ENCODE measurements at regions not wholly inside any gene's neighbourhood (a gene's known extent, or its start where the extent isn't known, plus 50 kb on each side); places are given as distances from the start of the nearest gene placed in this dataset.

- TF ChIP-seq POLR2AphosphoS5 (IDR thresholded peaks at IDR 0.05; ENCODE audit: low read depth, low read length), result no peak
- no peak for TF ChIP-seq TAF1 (IDR thresholded peaks at IDR 0.05; ENCODE audit: low read depth, low read length)
- no peak for TF ChIP-seq POLR2A (IDR thresholded peaks at IDR 0.05; ENCODE audit: low read depth, low read length)
- TF ChIP-seq SPI1 (IDR thresholded peaks at IDR 0.05; ENCODE audit: low read depth, low read length), result no peak
Measured at GRCh38 chr16:48818257-48818656, 208.3 kb upstream of the N4BP1 start.

All from GM12891 (cell line).